ENCODE measurements at regions not wholly inside any gene's neighbourhood (a gene's known extent, or its start where the extent isn't known, plus 50 kb on each side); places are given as distances from the start of the nearest gene placed in this dataset.

GRCh38 chr1:229105109-229105508 lies 165.8 kb upstream of the RAB4A start:
- Mint-ChIP-seq H3K9me3 (peaks cover 0 to 7% (median 4%) of the 10 kb centered on the region in 7 donors), H3K4me3 (no peak overlapping the region), H3K27ac (no peak overlapping the region), H3K36me3 (no peaks in the 10 kb centered on the region), H3K4me1 (peaks cover 26% of the 10 kb centered on the region), H3K27me3 (ENCODE audit: low read depth in 3 of 3) (peaks cover 2 to 5% (median 2%) of the 10 kb centered on the region in 3 donors)
- TF ChIP-seq, protein P1, sequence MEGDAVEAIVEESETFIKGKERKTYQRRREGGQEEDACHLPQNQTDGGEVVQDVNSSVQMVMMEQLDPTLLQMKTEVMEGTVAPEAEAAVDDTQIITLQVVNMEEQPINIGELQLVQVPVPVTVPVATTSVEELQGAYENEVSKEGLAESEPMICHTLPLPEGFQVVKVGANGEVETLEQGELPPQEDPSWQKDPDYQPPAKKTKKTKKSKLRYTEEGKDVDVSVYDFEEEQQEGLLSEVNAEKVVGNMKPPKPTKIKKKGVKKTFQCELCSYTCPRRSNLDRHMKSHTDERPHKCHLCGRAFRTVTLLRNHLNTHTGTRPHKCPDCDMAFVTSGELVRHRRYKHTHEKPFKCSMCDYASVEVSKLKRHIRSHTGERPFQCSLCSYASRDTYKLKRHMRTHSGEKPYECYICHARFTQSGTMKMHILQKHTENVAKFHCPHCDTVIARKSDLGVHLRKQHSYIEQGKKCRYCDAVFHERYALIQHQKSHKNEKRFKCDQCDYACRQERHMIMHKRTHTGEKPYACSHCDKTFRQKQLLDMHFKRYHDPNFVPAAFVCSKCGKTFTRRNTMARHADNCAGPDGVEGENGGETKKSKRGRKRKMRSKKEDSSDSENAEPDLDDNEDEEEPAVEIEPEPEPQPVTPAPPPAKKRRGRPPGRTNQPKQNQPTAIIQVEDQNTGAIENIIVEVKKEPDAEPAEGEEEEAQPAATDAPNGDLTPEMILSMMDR (IDR thresholded peaks at IDR 0.05): no peak
- Histone ChIP-seq H3K4me3 (replicated peaks in 1 of 3; ENCODE audit: low read depth in 2 of 3, low read length in 3 of 3) (no peak overlapping the region), H3K36me3 (replicated peaks in 1 of 2; ENCODE audit: control insufficient read depth in 1 of 2, insufficient read depth in 2 of 2, low read length in 2 of 2) (no peaks in the 10 kb centered on the region), H3K4me2 (replicated peaks; ENCODE audit: extremely low read depth, low read length, poor library complexity, severe bottlenecking) (no peak overlapping the region), H3K27ac (ENCODE audit: low read depth in 1 of 2, low read length in 2 of 2) (no peak overlapping the region), H4K20me1 (ENCODE audit: insufficient read depth, low read length) (no peaks in the 10 kb centered on the region), H3K27me3 (ENCODE audit: control insufficient read depth in 2 of 2, insufficient read depth in 2 of 2, low read length in 2 of 2) (no peaks in the 10 kb centered on the region), H3K79me2 (ENCODE audit: insufficient read depth, low read length) (no peaks in the 10 kb centered on the region), H3K9me3 (replicated peaks in 1 of 2; ENCODE audit: control insufficient read depth in 1 of 2, insufficient read depth in 1 of 2, low read length in 2 of 2) (peaks cover 0 to 4% of the 10 kb centered on the region in 2 donors), H3K4me1 (ENCODE audit: control insufficient read depth in 1 of 2, insufficient read depth in 2 of 2, low read length in 2 of 2) (peaks cover 16 to 20% of the 10 kb centered on the region in 2 donors), H2AFZ (ENCODE audit: insufficient read depth, low read depth, low read length, poor library complexity, severe bottlenecking) (no peak overlapping the region), H3K9ac (ENCODE audit: insufficient read depth, low read length, poor library complexity, severe bottlenecking) (no peak overlapping the region)
- intact Hi-C loops (cut with micrococcal nuclease): no loop called here
- DNase-seq: no peak
- 83% methylated on average over 3 of the region's 3 CpGs for WGBS (ENCODE audit: insufficient coverage)

GRCh38 chr1:229105822-229106525 lies 164.9 kb upstream of the RAB4A start:
- H3K27ac Mint-ChIP-seq: no peak overlapping the region
- intact Hi-C loops (cut with micrococcal nuclease): no loop called here
- TF ChIP-seq, protein P1 (IDR thresholded peaks at IDR 0.05): no peak
- H3K4me1 ChIP-seq (ENCODE audit: control insufficient read depth in 1 of 2, insufficient read depth in 2 of 2, low read length in 2 of 2): peaks cover 16 to 21% of the 10 kb centered on the region in 2 donors
- H3K4me1 Mint-ChIP-seq: peaks cover 27% of the 10 kb centered on the region
- H3K27me3 Mint-ChIP-seq (ENCODE audit: low read depth in 3 of 3): peaks cover 2 to 3% (median 2%) of the 10 kb centered on the region in 3 donors
- no peak overlapping the region for H3K4me3 Mint-ChIP-seq
- H3K36me3 Mint-ChIP-seq: peaks cover 0 to 2% of the 10 kb centered on the region in 2 donors
- no peaks in the 10 kb centered on the region for H3K79me2 ChIP-seq (ENCODE audit: insufficient read depth, low read length)
- H3K27me3 ChIP-seq (ENCODE audit: control insufficient read depth in 2 of 2, insufficient read depth in 2 of 2, low read length in 2 of 2): no peaks in the 10 kb centered on the region
- H3K9ac ChIP-seq (ENCODE audit: insufficient read depth, low read length, poor library complexity, severe bottlenecking): no peak overlapping the region
- no peak overlapping the region for H3K4me3 ChIP-seq (replicated peaks in 1 of 3; ENCODE audit: low read depth in 2 of 3, low read length in 3 of 3)
- 90% methylated on average over 7 of the region's 11 CpGs for WGBS (ENCODE audit: insufficient coverage)
- no peak overlapping the region for H3K4me2 ChIP-seq (replicated peaks; ENCODE audit: extremely low read depth, low read length, poor library complexity, severe bottlenecking)
- H2AFZ ChIP-seq (ENCODE audit: insufficient read depth, low read depth, low read length, poor library complexity, severe bottlenecking): no peak overlapping the region
- H3K9me3 Mint-ChIP-seq: peaks cover 0 to 7% (median 4%) of the 10 kb centered on the region in 7 donors
- DNase-seq: no peak
- no peaks in the 10 kb centered on the region for H4K20me1 ChIP-seq (ENCODE audit: insufficient read depth, low read length)
- H3K9me3 ChIP-seq (replicated peaks in 1 of 2; ENCODE audit: control insufficient read depth in 1 of 2, insufficient read depth in 1 of 2, low read length in 2 of 2): peaks cover 0 to 4% of the 10 kb centered on the region in 2 donors
- no peaks in the 10 kb centered on the region for H3K36me3 ChIP-seq (replicated peaks in 1 of 2; ENCODE audit: control insufficient read depth in 1 of 2, insufficient read depth in 2 of 2, low read length in 2 of 2)
- no peak overlapping the region for H3K27ac ChIP-seq (ENCODE audit: low read depth in 1 of 2, low read length in 2 of 2)

All from CD14-positive monocyte (primary cell).